Midbrain (tissue), 1 donor: ENCODE measurements at regions not wholly inside any gene's neighbourhood (a gene's known extent, or its start where the extent isn't known, plus 50 kb on each side); places are given as distances from the start of the nearest gene placed in this dataset.

Experiments used
- DNase-seq: peaks from one replicate; lab custom pipeline; 2025; lab: John Stamatoyannopoulos, UW

- DNase-seq: no peak
These were observed 74.5 kb upstream of the CAMK1G start for GRCh38 chr1:209509039-209509438.

GRCh38 chr1:209510063-209510462 lies 73.5 kb upstream of the CAMK1G start:
- DNase-seq: no peak

- no peak for DNase-seq
These were observed 72.3 kb upstream of the CAMK1G start for GRCh38 chr1:209511169-209511568.

DNA sequence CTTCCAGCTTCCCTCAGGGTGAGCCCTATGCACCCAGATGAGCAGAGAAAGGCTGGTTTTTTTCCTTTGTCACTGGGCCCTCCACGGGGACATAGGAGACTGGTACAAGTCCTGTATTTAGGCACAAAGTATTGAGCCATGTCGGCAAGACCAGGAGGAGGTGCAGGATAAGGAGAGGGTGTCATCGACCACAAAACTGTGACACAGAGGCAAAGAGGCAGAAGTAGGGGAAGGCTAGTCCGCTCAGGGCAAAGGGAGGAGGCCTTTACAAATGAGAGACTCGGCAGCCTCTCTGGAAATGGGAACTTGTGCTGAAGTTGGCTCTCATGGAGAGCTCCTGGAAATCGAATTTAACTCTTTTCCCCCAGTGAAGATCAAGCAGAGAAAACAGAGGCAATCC lies 70.7 kb upstream of the CAMK1G start:
- no peak for DNase-seq

GRCh38 chr1:209513226-209513625 lies 70.3 kb upstream of the CAMK1G start:
- peak; percentile 1 for DNase-seq

DNA sequence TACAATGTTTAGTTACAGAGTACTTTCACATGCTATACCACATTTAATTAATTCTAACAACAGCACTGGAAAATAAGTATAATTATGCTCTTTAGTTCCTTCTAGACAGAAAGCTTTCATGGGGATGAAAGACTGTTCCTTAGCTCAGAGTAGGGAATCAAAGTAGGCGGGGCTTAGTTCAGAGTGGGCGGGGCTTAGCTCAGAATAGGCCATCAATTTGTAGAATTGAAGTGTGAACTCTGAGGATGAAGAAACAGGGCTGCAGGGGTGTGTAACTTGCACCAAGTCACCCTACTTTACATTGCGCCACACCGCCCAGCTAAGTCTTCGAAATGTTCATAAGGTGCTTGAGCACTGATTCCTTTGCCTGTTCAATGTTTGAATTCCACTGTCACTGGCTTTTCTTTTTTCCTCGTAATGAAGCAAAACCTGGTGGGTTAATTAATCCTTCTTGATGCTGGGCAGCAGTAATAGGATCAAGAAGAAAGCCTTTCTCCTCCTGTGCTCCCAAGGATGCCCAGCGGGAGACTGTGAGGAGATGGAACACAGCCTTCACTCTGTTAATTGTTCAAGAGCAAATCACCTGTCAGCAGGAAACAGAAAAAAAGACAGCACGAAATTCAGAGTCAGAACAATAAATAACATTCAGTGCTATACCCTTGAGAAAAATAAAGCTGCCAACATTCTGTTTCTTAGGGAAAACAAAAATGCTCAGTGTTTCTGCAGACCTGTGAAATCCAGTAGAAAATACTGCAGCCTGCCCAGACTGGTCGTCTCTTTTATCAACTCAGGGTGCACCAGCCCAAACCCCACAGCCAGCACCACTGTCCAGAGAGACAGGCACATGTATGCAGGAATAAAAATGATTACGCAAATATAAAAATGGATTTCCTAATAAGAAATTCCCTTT lies 66.5 kb upstream of the CAMK1G start:
- DNase-seq: no peak

DNA sequence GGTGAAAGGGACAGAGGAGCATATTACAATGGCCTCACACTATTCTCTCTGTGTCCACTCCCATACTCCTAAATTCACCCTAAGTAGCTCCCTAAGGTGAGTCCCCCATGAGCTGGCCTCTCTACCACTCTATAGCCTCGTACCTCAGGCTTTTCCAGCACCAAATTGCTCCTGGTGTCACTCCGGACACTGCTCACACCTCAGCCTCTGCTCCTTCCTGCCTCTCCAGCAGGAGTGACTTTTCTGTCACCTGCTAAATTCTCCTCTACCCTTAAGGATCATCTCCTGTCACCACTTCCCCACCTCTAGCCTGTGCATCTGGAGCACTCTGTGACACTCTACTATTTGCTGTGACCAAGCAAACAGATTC lies 65.8 kb upstream of the CAMK1G start:
- no peak for DNase-seq

DNA sequence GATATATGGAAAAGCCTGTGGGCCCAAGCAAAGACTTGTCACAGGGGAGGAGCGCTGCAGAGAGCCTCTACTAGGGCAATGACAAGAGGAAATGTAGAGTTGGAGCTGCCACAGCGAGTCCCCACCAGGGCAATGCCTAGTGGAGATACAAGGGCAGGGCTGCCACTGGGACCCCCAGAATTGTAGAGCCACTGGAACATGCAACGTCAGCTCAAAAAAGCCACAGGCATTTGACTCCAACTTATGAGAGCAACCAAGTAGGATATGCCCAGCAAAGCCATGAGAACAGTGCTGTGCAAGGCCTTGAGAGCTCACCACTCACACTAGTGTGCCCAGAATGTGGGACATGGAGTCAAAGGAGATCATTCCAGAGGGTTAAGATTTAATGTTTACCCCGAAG lies 63.7 kb upstream of the CAMK1G start:
- DNase-seq: no peak

GRCh38 chr1:209522826-209523225 lies 60.7 kb upstream of the CAMK1G start:
- DNase-seq: no peak

DNA sequence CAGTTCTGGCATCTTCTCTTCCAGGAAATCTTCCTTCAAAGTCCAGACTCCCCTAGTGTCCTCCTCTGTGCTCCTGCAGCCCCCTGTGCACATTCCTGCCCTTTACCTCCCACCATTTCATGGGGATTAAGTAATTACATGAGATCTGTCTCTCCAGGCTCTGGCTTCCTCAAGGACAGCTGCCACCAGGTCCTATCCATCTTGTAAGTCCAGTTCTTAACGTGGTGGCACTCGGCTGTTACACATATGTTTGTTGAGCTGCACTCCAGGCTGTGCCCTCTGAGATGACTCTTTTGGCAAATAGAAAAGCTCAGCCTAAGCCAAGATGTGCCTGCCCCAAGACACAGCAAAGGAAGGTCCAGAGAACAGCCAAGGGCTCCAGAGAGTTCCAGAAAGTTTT lies 57.4 kb upstream of the CAMK1G start:
- DNase-seq: no peak

- no peak for DNase-seq
These were observed 56.1 kb upstream of the CAMK1G start for GRCh38 chr1:209527372-209527771.

GRCh38 chr1:209527993-209528717 lies 55.4 kb upstream of the CAMK1G start:
- DNase-seq: no peak

DNA sequence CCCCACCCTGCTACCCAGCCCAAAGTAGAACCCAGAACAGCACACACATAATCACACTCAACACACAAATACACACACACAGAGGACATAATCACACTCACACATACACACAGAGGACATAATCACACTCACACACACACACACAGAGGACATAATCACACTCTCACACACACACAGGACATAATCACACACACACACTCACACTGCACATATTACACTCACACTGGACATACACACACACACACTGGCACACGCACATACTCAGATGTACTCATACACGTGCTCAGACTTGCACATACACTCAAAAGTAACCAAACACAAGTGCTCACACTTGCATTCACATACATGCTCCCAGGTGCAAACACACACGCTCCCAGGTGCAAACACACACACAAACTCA lies 54.3 kb upstream of the CAMK1G start:
- DNase-seq: no peak

DNA sequence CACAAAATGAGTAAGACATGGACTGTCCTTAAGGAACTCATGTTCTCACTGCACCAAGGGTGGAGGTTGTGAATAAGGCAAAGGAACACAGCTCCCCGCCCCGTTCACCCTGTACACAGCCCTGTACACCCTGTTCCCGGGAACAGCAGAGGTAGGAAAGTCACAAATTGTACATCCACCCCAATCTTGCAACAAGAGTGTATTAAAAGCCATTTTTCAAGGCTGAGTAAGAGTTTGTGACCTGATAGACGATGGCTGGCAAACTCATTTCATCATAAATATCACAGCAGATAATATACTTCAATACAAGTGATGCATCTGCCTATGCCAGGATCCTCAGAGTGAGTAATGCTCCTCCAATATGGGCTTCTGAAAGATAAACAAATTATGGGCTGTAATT lies 52.5 kb upstream of the CAMK1G start:
- DNase-seq: no peak

- no peak for DNase-seq
These were observed 52.0 kb upstream of the CAMK1G start for GRCh38 chr1:209531549-209531948.
